A673 (cell line): ENCODE measurements at regions not wholly inside any gene's neighbourhood (a gene's known extent, or its start where the extent isn't known, plus 50 kb on each side); places are given as distances from the start of the nearest gene placed in this dataset.

Experiments used
- BruUV-seq: library from RNA; stranded (reverse); fragments of 400-500 nt; replicated peaks from 2 replicates; lab custom pipeline; 2021; lab: Mats Ljungman, UMichigan
- CTCF ChIA-PET: fragments of 300-600 bp; sonication (Branson Sonifier 250); formaldehyde crosslinking; loops from one replicate; lab custom pipeline; 2022; ENCODE audit warnings: antibody characterized with exemption; lab: Charles Lee
- POLR2A ChIA-PET: fragments of 300-600 bp; sonication (Branson Sonifier 250); formaldehyde crosslinking; loops from one replicate; lab custom pipeline; 2022; ENCODE audit warnings: antibody characterized with exemption; ENCODE audit not compliant: low non-redundant PET; lab: Charles Lee
- DNase-seq: peaks from one replicate; pipeline ENCODE4 v3.0.0-alpha.2; 2015; ENCODE audit warnings: low spot score
- H3K27ac ChIP-seq: fragments of 200-600 bp; sonication (generic); 2 replicates; pipeline ENCODE4 v1.5.1; 2016; ENCODE audit warnings: mixed run types, low read depth, mild to moderate bottlenecking, mixed read lengths, antibody characterized with exemption, low read length; ENCODE audit not compliant: poor library complexity, severe bottlenecking
- H3K27me3 ChIP-seq: fragments of 200-600 bp; sonication (generic); replicated peaks from 2 replicates; pipeline ENCODE4 v1.6.1; 2017; ENCODE audit warnings: mixed run types, low read depth, mild to moderate bottlenecking, mixed read lengths, antibody characterized with exemption, low read length; ENCODE audit not compliant: insufficient read depth, poor library complexity
- H3K36me3 ChIP-seq: fragments of 200-600 bp; sonication (generic); 2 replicates; pipeline ENCODE4 v1.6.1; 2016; ENCODE audit warnings: mixed run types, mild to moderate bottlenecking, mixed read lengths, antibody characterized with exemption, low read length; ENCODE audit not compliant: insufficient read depth, poor library complexity, severe bottlenecking
- H3K4me1 ChIP-seq: fragments of 200-600 bp; sonication (generic); 2 replicates; pipeline ENCODE4 v1.6.1; 2017; ENCODE audit warnings: mixed run types, mild to moderate bottlenecking, mixed read lengths, antibody characterized with exemption, low read length; ENCODE audit not compliant: insufficient read depth, poor library complexity, severe bottlenecking
- H3K4me3 ChIP-seq: fragments of 200-600 bp; sonication (generic); 2 replicates; pipeline ENCODE4 v1.5.1; 2016; ENCODE audit warnings: low read depth, mixed run types, mild to moderate bottlenecking, mixed read lengths, low read length; ENCODE audit not compliant: poor library complexity, severe bottlenecking
- H3K9me3 ChIP-seq: fragments of 200-600 bp; sonication (generic); 2 replicates; pipeline ENCODE4 v1.6.1; 2016; ENCODE audit warnings: mixed run types, low read depth, mild to moderate bottlenecking, mixed read lengths, antibody characterized with exemption, low read length; ENCODE audit not compliant: poor library complexity, severe bottlenecking
- EZH2 ChIP-seq: fragments of 200-600 bp; sonication (generic); IDR thresholded peaks from 2 replicates; pipeline ENCODE4 v1.6.1; 2017; ENCODE audit warnings: borderline replicate concordance, low read depth, mild to moderate bottlenecking, mixed read lengths, antibody characterized with exemption, low read length; ENCODE audit not compliant: poor library complexity, severe bottlenecking
- intact Hi-C: fragments of 100-400 bp; cut with micrococcal nuclease; formaldehyde crosslinking; loops from one replicate; pipeline ENCODE4 v1.10.0; 2022; ENCODE audit not compliant: unreplicated experiment
- TF ChIP-seq, protein P1 (sequence below): fragments of 300-800, 200-600 bp; sonication (generic); conservative IDR thresholded peaks from 2 replicates; pipeline ENCODE4 v1.5.1; 2017; ENCODE audit warnings: low read depth, mild to moderate bottlenecking, antibody characterized with exemption, low read length, moderate library complexity, mixed read lengths

DNA sequence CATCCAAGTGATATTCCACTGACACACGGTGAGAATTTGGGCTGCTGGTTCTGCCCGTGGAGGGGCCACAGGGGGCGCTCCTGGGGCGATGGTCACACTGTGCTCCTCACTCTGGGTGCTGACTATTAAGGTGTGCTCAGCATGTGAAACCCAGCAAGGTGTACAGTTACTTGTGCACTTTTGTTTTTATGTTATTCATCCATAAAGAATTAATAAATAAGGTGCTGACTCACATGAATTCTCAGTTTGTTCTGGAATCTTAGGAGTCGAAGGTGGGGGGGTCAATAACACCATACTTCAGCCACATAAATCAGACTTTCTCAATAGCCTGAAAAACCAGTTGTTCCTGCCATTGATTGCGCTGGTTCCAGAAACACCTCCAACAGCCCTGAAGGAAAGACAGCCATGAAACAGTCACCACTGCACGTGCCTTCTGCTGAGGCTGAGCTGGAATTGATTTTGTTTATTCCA lies 53.5 kb upstream of the SPATA12 start:
- Histone ChIP-seq H3K9me3 (no peaks in the 10 kb centered on the region), H3K4me3 (no peak overlapping the region), H3K4me1 (no peaks in the 10 kb centered on the region), H3K36me3 (no peaks in the 10 kb centered on the region), H3K27ac (no peak overlapping the region), H3K27me3 (no peaks in the 10 kb centered on the region)
- CTCF ChIA-PET, result no interaction called here
- no TSS peak for BruUV-seq
- TF ChIP-seq, protein P1, sequence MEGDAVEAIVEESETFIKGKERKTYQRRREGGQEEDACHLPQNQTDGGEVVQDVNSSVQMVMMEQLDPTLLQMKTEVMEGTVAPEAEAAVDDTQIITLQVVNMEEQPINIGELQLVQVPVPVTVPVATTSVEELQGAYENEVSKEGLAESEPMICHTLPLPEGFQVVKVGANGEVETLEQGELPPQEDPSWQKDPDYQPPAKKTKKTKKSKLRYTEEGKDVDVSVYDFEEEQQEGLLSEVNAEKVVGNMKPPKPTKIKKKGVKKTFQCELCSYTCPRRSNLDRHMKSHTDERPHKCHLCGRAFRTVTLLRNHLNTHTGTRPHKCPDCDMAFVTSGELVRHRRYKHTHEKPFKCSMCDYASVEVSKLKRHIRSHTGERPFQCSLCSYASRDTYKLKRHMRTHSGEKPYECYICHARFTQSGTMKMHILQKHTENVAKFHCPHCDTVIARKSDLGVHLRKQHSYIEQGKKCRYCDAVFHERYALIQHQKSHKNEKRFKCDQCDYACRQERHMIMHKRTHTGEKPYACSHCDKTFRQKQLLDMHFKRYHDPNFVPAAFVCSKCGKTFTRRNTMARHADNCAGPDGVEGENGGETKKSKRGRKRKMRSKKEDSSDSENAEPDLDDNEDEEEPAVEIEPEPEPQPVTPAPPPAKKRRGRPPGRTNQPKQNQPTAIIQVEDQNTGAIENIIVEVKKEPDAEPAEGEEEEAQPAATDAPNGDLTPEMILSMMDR, result no peak
- TF ChIP-seq EZH2, result no peak
- POLR2A ChIA-PET, result no interaction called here
- no peak for DNase-seq
- intact Hi-C loops, result no loop called here

DNA sequence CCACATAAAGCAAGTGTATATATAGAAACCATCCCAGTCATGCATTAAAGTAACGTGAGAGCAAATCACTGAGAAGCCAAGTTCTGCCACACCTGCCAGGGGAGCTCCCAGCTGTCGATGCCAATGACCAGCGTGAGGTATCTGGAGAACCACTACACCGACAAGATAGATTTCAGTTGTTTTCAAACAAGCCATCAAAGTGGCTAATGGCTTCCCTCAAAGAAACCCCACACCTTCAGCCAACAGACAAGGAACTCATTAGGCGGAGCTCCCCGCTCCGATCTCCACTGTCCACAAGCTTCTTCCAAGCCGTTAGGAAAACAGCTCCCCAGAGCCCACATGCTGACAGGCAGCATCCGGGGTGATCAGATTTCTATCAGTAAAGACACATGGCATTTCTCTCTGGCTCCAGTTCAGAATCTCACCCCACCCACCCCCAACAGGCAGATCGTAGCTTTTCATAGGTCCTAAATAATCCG lies 54.2 kb upstream of the SPATA12 start:
- POLR2A ChIA-PET, result no interaction called here
- Histone ChIP-seq H3K27me3 (no peaks in the 10 kb centered on the region), H3K4me3 (no peak overlapping the region), H3K4me1 (no peaks in the 10 kb centered on the region), H3K36me3 (no peaks in the 10 kb centered on the region), H3K27ac (no peak overlapping the region), H3K9me3 (no peaks in the 10 kb centered on the region)
- intact Hi-C loops, result no loop called here
- DNase-seq, result no peak
- BruUV-seq, result no TSS peak
- CTCF ChIA-PET, result no interaction called here
- TF ChIP-seq EZH2, result no peak
- TF ChIP-seq, protein P1, result no peak

DNA sequence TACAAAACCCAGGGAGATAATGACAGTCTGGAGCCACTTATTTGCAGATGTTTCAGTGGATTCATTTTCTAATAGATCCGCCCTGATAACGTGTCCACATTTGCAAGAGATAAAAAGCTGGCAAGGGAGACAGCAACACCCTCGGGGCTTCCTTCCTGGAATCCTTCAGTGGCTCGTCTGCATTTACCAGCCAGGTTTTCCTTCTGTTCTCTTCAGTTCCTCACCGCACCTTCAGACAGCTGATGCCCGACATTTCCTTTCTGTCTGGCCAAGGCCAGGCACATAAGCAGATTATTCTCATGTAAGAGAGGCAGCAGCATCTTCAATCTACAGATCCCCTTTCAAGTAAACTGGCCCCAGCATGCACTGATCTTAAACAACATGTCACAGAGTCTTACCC lies 56.2 kb upstream of the SPATA12 start:
- ChIA-PET POLR2A (no interaction called here), CTCF (no interaction called here)
- BruUV-seq, result no TSS peak
- TF ChIP-seq, protein P1, result no peak
- TF ChIP-seq EZH2, result no peak
- Histone ChIP-seq H3K36me3 (no peaks in the 10 kb centered on the region), H3K27me3 (no peaks in the 10 kb centered on the region), H3K4me3 (no peak overlapping the region), H3K9me3 (no peaks in the 10 kb centered on the region), H3K4me1 (no peaks in the 10 kb centered on the region), H3K27ac (no peak overlapping the region)
- intact Hi-C loops, result no loop called here
- DNase-seq, result no peak
